ENCODE measurements at regions not wholly inside any gene's neighbourhood (a gene's known extent, or its start where the extent isn't known, plus 50 kb on each side); places are given as distances from the start of the nearest gene placed in this dataset.

- no peak for DNase-seq
Observed at GRCh38 chr20:20933142-20933958, 172.8 kb downstream of the LINC00237 start.

- no peak for DNase-seq
Observed at GRCh38 chr20:20932156-20932555, 174.0 kb downstream of the LINC00237 start.

GRCh38 chr20:20931632-20932031 lies 174.5 kb downstream of the LINC00237 start:
- no peak for DNase-seq

- DNase-seq, result no peak
Observed at GRCh38 chr20:20931024-20931423, 175.1 kb downstream of the LINC00237 start.

- DNase-seq, result no peak
Observed at GRCh38 chr20:20930500-20930899, 175.7 kb downstream of the LINC00237 start.

- no peak for DNase-seq
Observed at GRCh38 chr20:20929341-20929740, 176.8 kb downstream of the LINC00237 start.

- no peak for DNase-seq
Observed at GRCh38 chr20:20926222-20926905, 179.8 kb downstream of the LINC00237 start.

- DNase-seq, result no peak
Observed at GRCh38 chr20:20920433-20920832, 185.7 kb downstream of the LINC00237 start.

- DNase-seq, result no peak
Observed at GRCh38 chr20:20915844-20916243, 190.3 kb downstream of the LINC00237 start.

GRCh38 chr20:20904501-20904831 lies 192.0 kb upstream of the RALGAPA2 start:
- DNase-seq, result no peak

GRCh38 chr20:20903773-20904500 lies 191.5 kb upstream of the RALGAPA2 start:
- DNase-seq, result no peak

- no peak for DNase-seq
Observed at GRCh38 chr20:20897922-20898321, 185.5 kb upstream of the RALGAPA2 start.

GRCh38 chr20:20897145-20897544 lies 184.7 kb upstream of the RALGAPA2 start:
- no peak for DNase-seq

GRCh38 chr20:20896606-20897005 lies 184.2 kb upstream of the RALGAPA2 start:
- no peak for DNase-seq

- DNase-seq, result no peak
Observed at GRCh38 chr20:20895537-20895936, 183.1 kb upstream of the RALGAPA2 start.

- DNase-seq, result no peak
Observed at GRCh38 chr20:20894753-20895152, 182.3 kb upstream of the RALGAPA2 start.

- DNase-seq, result no peak
Observed at GRCh38 chr20:20894280-20894679, 181.8 kb upstream of the RALGAPA2 start.

- no peak for DNase-seq
Observed at GRCh38 chr20:20892328-20892727, 179.9 kb upstream of the RALGAPA2 start.

- DNase-seq, result no peak
Observed at GRCh38 chr20:20890751-20891150, 178.3 kb upstream of the RALGAPA2 start.

GRCh38 chr20:20888936-20889335 lies 176.5 kb upstream of the RALGAPA2 start:
- DNase-seq, result no peak

- DNase-seq, result no peak
Observed at GRCh38 chr20:20888266-20888656, 175.8 kb upstream of the RALGAPA2 start.

GRCh38 chr20:20887593-20888265 lies 175.3 kb upstream of the RALGAPA2 start:
- DNase-seq, result no peak

- no peak for DNase-seq
Observed at GRCh38 chr20:20881808-20882207, 169.4 kb upstream of the RALGAPA2 start.
